Astrocyte of the spinal cord (primary cell): ENCODE measurements at regions not wholly inside any gene's neighbourhood (a gene's known extent, or its start where the extent isn't known, plus 50 kb on each side); places are given as distances from the start of the nearest gene placed in this dataset.
A peak's percentile ranks its signal among the peaks of the same experiment; 100 is the strongest.
"Not testable (repeated sequence)": the region's sequence is repeated elsewhere in the genome, so short reads cannot be mapped to it uniquely, and the experiment has no call there.

Experiments
- DNase-seq: peaks from one replicate; pipeline ENCODE4 v3.0.0; 2011; ENCODE audit warnings: low read depth, low spot score
- H3K4me3 ChIP-seq: 2 replicates; pipeline ENCODE4 v1.5.1; 2011; ENCODE audit warnings: low read depth, mild to moderate bottlenecking, low read length, moderate library complexity
- in situ Hi-C: cut with HindIII; loops from 2 replicates; pipeline ENCODE4 v1.10.0; 2017; ENCODE audit warnings: low sequenced_read_pairs
- TF ChIP-seq, protein P1 (sequence below): IDR thresholded peaks from 2 replicates; pipeline ENCODE4 v1.5.1; 2012; ENCODE audit warnings: low read depth, mild to moderate bottlenecking, low read length, inconsistent platforms

DNA sequence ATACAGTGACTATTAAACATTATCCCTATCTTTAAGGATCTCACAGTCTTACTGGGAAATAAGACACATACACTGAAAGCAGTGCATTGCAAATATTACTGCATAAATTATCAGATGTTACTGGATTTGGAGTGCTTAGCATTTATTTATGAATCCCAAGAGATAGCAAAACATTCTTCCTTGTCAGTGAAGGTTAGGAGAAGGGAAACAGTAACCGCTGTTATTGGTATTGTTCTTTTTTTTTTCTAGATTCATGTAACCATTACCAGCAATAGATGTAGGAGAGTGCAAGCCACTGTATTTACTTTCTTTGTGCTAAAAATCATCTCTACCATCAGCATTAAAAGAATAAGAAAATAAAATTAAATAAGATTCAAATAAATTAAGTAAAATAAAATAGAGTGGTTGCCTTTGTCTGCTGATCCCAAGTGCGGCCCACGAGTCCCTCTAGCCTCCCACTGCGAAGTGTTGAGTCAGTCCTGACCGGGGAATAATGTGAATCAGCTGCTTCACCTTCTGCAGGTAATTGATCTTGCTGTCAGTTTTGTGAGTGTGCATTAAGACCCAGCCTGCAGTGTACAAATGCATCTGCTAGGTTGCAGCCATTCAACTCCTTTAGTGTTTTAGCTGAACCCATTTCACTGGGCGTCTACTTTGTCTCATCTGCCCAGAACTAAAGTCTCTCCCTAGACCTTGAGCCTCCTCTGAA lies 1344.9 kb downstream of the GATA3 start:
- TF ChIP-seq, protein P1, sequence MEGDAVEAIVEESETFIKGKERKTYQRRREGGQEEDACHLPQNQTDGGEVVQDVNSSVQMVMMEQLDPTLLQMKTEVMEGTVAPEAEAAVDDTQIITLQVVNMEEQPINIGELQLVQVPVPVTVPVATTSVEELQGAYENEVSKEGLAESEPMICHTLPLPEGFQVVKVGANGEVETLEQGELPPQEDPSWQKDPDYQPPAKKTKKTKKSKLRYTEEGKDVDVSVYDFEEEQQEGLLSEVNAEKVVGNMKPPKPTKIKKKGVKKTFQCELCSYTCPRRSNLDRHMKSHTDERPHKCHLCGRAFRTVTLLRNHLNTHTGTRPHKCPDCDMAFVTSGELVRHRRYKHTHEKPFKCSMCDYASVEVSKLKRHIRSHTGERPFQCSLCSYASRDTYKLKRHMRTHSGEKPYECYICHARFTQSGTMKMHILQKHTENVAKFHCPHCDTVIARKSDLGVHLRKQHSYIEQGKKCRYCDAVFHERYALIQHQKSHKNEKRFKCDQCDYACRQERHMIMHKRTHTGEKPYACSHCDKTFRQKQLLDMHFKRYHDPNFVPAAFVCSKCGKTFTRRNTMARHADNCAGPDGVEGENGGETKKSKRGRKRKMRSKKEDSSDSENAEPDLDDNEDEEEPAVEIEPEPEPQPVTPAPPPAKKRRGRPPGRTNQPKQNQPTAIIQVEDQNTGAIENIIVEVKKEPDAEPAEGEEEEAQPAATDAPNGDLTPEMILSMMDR: no peak
- no peak overlapping the region for H3K4me3 ChIP-seq
- in situ Hi-C loops: no loop called here
- no peak for DNase-seq

DNA sequence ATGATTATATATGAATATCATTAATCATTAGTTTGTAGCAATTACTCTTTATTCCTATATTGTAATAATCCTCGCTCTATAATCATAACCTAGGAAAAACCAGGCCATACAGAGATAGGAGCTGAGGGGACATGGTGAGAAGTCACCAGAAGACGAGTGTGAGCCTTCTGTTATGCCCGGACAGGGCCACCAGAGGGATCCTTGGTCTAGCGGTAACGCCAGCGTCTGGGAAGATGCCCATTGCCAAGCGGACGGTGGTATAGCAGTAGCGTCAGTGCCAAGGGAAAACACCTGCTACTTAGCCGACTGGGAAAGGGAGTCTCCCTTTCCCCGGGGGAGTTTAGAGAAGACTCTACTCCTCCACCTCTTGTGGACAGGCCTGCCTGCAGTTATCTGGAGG lies 1347.6 kb downstream of the GATA3 start:
- in situ Hi-C loops, DNase-seq, H3K4me3 ChIP-seq: not testable (repeated sequence)

DNA sequence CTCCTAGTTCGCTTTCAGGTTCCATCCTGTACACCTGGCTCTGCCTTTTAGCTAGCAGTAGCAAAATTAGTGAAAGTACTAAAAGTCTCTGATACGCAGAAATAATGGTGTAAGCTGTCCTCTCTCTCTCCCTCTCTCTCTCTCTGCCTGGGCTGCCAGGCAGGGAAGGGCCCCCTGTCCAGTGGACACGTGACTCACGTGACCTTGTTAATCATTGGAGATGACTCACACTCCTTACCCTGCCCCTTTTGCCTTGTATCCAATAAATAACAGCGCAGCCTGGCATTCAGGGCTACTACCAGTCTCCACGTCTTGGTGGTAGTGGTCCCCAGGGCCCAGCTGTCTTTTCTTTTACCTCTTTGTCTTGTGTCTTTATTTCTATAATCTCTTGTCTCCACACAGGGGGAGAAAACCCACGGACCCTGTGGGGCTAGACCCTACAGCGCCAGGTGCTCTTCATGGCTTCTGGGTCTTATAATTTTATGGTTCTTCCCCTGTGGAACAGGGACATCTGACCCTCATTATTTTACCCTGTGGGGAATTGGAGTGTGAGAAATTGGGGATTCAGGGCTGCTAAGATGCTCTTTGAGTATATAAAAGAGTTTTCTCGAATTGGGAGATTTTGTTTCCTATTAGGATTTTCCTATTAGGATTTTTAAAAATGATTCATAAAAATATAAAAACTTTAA lies 1348.2 kb downstream of the GATA3 start:
- DNase-seq, H3K4me3 ChIP-seq, in situ Hi-C loops: not testable (repeated sequence)

DNA sequence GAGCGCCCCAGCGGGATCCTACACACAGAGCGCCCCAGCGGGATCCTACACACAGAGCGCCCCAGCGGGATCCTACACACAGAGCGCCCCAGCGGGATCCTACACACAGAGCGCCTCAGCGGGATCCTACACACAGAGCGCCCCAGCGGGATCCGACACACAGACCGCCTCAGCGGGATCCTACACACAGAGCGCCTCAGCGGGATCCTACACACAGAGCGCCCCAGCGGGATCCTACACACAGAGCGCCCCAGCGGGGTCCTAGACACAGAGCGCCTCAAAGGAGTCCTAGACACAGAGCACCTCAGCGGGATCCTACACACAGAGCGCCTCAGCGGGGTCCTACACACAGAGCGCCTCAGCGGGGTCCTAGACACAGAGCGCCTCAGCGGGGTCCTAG lies 1352.7 kb downstream of the GATA3 start:
- DNase-seq, H3K4me3 ChIP-seq, in situ Hi-C loops: not testable (repeated sequence)

DNA sequence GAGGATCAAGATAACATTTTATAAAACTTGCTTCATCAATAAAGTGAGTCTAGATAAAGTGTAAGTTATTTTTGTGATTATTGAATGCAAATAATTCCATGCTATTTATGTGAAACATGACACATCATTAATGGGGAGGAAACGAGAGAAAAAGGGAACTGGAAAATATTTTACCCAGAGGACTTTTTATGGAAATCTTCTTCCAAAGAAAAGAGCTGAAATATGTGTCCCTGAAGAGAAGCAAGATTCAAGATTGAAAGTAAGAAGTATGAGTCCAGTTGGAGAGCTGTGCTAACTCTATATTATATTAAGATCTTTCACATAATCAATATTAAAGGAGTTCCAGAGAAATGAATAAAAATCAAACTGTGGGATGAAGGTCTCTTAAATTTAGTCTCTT lies 1361.8 kb downstream of the GATA3 start:
- no peak overlapping the region for H3K4me3 ChIP-seq
- DNase-seq: no peak
- TF ChIP-seq, protein P1: no peak
- in situ Hi-C loops: no loop called here

DNA sequence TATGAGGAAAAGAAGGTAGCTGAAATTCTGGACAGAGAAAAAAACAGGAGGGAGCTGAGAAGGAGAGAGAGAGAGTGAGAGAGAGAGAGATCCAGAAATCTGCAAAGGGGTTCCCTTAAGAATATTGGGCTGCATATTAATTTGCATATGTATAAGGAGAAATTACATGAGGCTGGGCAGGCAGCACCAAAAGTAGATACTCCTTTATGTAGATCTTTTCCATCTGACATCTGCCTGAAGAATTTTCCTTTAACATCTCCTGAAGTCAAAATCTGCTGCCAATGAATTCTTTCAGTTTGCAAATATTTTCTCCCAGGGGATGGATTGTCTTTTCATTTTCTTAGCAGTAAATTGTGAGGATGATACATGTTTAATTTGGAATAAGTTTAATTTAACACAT lies 1365.3 kb downstream of the GATA3 start:
- no peak overlapping the region for H3K4me3 ChIP-seq
- DNase-seq: no peak
- in situ Hi-C loops: no loop called here
- TF ChIP-seq, protein P1: no peak

DNA sequence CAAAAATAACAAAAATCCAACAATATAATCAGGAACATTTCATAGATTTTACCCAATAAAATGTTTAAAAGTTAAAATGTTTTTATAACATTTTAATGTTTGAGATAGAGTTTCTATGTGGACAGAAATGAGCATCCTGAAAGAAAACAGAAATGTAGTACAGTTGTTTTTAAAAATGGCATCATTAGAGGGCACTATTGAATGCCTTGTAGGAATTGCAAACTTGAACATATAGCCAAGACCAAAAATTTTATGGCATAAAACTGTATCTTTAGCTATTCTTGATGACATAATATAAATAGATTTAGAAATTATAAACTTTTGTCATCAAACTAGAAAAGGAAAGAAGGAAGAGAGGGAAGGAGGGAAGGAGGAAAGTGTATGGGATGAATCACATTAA lies 1372.7 kb downstream of the GATA3 start:
- TF ChIP-seq, protein P1: no peak
- H3K4me3 ChIP-seq: no peak overlapping the region
- in situ Hi-C loops: no loop called here
- no peak for DNase-seq

DNA sequence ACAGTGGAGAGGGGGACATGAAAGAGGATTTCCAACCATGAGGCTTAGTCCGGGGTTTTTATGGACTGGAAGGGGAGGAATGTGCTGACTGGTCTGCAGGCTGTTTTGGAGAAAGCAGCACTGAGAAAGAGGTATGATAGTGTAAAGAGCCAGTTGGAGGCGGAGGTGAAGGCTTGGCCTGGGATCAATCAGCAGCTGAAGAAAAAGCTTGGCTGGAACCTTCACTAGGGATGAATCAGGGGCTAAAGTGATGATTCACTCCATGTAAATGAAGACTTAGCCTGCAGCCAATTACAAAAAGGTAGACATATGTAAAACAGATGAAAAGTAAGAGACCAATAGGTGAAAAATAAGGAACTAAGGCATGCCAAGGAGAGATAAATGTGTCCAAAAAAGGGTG lies 1382.6 kb downstream of the GATA3 start:
- TF ChIP-seq, protein P1: no peak
- no peak overlapping the region for H3K4me3 ChIP-seq
- DNase-seq: peak; percentile 14
- in situ Hi-C loops: no loop called here
